Astrocyte (in vitro differentiated cells and primary cell): ENCODE measurements at regions not wholly inside any gene's neighbourhood (a gene's known extent, or its start where the extent isn't known, plus 50 kb on each side); places are given as distances from the start of the nearest gene placed in this dataset.

ENCODE experiments used
- CTCF ChIP-seq: IDR thresholded peaks from 2 replicates; pipeline ENCODE4 v1.5.1; 2011; ENCODE audit warnings: low read depth, mild to moderate bottlenecking, inconsistent platforms, low read length, moderate library complexity; ENCODE audit not compliant: insufficient read depth
- EZH2 ChIP-seq: IDR thresholded peaks from 2 replicates; pipeline ENCODE4 v1.6.1; 2012; ENCODE audit warnings: mild to moderate bottlenecking, low read length, inconsistent platforms; ENCODE audit not compliant: insufficient read depth

- no peak for TF ChIP-seq EZH2
- no peak for TF ChIP-seq CTCF
Measured at GRCh38 chr10:111873621-111874135, 309.9 kb downstream of the GPAM start.
